ENCODE measurements at regions not wholly inside any gene's neighbourhood (a gene's known extent, or its start where the extent isn't known, plus 50 kb on each side); places are given as distances from the start of the nearest gene placed in this dataset.
"Not testable (repeated sequence)": the region's sequence is repeated elsewhere in the genome, so short reads cannot be mapped to it uniquely, and the experiment has no call there.

DNA sequence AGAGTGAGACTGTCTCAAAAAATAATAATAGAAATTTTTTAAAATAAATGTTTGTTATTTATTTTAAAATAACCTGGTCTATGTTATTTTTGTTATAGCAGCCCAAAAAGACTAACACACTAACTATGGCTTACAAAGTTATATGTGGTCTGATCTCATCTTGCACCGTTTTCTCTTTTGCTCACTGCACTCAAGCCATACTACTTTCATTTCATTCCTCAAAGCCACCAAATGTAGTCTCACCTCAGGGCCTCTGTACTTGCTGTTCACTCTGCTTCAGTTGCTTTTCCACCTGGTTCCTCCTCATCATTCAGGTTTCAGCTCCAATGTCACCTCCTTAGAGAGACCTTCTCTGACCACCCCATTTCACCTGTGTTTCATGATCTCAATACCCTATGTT is 55.2 kb upstream of the MDM1 start:
- POLR2A ChIA-PET = no interaction called here
- CTCF ChIA-PET = no interaction called here
- TF ChIP-seq TARDBP (IDR thresholded peaks at IDR 0.05) = no peak
- TF ChIP-seq FOXK2 (IDR thresholded peaks at IDR 0.05) = no peak
- TF ChIP-seq SP1 (IDR thresholded peaks at IDR 0.05) = no peak
- no peak for TF ChIP-seq BHLHE40 (IDR thresholded peaks at IDR 0.05; ENCODE audit: borderline replicate concordance)
- no peak for TF ChIP-seq LEF1 (IDR thresholded peaks at IDR 0.05; ENCODE audit: borderline replicate concordance)
- TF ChIP-seq NFRKB (IDR thresholded peaks at IDR 0.05) = no peak
- TF ChIP-seq ZNF384 (IDR thresholded peaks at IDR 0.05) = no peak
- DNase-seq (ENCODE audit: extremely low spot score) = no peak

DNA sequence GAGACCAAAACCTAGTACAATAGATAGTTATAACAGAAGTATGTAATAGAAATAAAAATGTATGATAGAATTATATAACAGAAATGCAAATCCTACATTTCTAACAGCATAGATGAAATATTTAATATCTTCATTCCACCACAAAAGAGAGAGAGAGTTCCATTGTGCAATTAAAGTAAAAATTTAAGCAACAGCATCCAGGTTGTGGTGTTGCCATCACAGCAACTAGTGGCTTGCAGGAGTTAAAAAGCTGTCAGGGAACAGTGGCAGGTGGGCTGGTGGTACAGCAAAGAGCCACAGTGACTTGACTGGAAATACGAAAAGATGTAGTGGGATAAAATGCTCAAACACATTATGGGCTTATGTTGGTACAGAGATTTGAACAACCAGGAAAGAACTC is 57.1 kb upstream of the MDM1 start:
- ChIA-PET CTCF (no interaction called here), POLR2A (no interaction called here)
- no peak for TF ChIP-seq FOXA1 (IDR thresholded peaks at IDR 0.05)
- TF ChIP-seq FOXM1 (IDR thresholded peaks at IDR 0.05; ENCODE audit: borderline replicate concordance) = no peak
- no peak for TF ChIP-seq NFRKB (IDR thresholded peaks at IDR 0.05)
- no peak for DNase-seq (ENCODE audit: extremely low spot score)

DNA sequence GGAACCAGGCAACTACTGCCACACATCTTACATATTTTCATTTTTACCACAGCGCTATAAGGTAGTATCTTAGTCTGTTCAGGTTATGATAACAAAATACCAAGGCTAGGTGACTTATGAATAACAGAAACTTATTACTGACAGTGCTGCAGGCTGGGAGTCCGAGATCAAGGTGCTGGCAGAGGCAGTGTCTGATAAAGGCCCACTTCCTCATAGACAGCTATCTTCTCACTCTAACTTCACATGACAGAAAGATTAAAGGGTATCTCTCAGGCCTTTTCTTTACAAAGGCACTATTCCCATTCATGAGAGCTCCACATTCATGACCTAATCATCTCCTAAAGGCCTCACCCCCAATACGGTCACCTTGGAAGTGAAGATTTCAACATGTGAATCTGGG is 59.8 kb upstream of the MDM1 start:
- POLR2A ChIA-PET = no interaction called here
- DNase-seq (ENCODE audit: extremely low spot score) = no peak
- CTCF ChIA-PET = no interaction called here
- TF ChIP-seq BHLHE40 (IDR thresholded peaks at IDR 0.05; ENCODE audit: borderline replicate concordance) = no peak
- TF ChIP-seq FOXK2 (IDR thresholded peaks at IDR 0.05) = no peak
- TF ChIP-seq FOXM1 (IDR thresholded peaks at IDR 0.05; ENCODE audit: borderline replicate concordance) = no peak
- TF ChIP-seq, protein P1, sequence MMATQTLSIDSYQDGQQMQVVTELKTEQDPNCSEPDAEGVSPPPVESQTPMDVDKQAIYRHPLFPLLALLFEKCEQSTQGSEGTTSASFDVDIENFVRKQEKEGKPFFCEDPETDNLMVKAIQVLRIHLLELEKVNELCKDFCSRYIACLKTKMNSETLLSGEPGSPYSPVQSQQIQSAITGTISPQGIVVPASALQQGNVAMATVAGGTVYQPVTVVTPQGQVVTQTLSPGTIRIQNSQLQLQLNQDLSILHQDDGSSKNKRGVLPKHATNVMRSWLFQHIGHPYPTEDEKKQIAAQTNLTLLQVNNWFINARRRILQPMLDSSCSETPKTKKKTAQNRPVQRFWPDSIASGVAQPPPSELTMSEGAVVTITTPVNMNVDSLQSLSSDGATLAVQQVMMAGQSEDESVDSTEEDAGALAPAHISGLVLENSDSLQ (IDR thresholded peaks at IDR 0.05) = no peak
- no peak for TF ChIP-seq FOXA1 (IDR thresholded peaks at IDR 0.05)
- no peak for TF ChIP-seq LEF1 (IDR thresholded peaks at IDR 0.05; ENCODE audit: borderline replicate concordance)
- no peak for TF ChIP-seq SUZ12 (IDR thresholded peaks at IDR 0.05)
- TF ChIP-seq HDGF (IDR thresholded peaks at IDR 0.05; ENCODE audit: borderline replicate concordance) = no peak
- TF ChIP-seq ARNT (IDR thresholded peaks at IDR 0.05) = no peak

DNA sequence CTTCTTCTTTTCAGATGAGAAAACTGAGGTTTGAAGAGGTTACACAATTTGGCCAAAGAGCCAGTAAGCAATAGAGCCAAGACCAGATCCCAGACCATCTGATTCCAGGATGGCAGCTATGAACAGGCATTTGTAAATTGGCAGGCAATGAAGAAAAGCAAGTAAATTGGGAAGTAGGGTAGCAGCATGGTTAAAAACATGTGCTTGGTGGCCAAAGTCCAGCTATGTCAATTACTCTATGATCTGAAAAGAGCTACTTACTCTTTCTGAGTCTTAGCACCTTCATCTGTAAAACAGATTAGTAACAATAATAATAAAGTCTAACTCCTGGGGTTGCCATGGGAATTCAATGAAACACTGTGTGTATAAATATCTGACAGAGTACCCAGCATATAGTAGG is 60.2 kb upstream of the MDM1 start:
- POLR2A ChIA-PET = no interaction called here
- CTCF ChIA-PET = interaction anchor here (0.8 kb wide), 1 partner anchor 10 kb away, joined by 3 read pairs; no protein-coding TSS in a partner anchor
- no peak for DNase-seq (ENCODE audit: extremely low spot score)
- TF ChIP-seq TARDBP (IDR thresholded peaks at IDR 0.05) = no peak

DNA sequence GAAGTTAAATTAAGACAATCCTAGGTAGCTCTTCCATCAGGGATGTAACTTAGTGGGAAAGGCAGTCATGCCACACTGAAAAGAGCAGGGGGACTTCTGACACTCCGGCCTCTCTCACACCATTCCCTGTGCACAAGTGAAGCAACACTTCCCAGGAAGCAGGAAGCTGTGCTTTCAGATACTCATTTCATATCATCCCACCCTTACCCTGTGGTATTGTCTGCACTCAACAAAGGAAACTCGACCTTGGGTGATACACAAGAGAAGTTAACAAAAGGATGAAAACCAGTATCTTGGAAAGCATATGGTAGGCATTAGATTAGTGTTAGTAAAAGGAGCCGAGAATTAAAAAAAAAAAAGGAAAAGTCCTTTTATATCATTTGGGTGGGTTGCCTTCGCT is 61.3 kb upstream of the MDM1 start:
- TF ChIP-seq L3MBTL2 (conservative IDR thresholded peaks at IDR 0.05) (no peak), ZNF384 (IDR thresholded peaks at IDR 0.05) (no peak), ARNT (IDR thresholded peaks at IDR 0.05) (no peak), BHLHE40 (IDR thresholded peaks at IDR 0.05; ENCODE audit: borderline replicate concordance) (no peak), SUZ12 (IDR thresholded peaks at IDR 0.05) (no peak), HDGF (IDR thresholded peaks at IDR 0.05; ENCODE audit: borderline replicate concordance) (no peak), FOXM1 (IDR thresholded peaks at IDR 0.05; ENCODE audit: borderline replicate concordance) (no peak), NFRKB (IDR thresholded peaks at IDR 0.05) (no peak), FOXK2 (IDR thresholded peaks at IDR 0.05) (no peak), SP1 (IDR thresholded peaks at IDR 0.05) (no peak), CTBP1 (IDR thresholded peaks at IDR 0.05; ENCODE audit: borderline replicate concordance) (no peak), LEF1 (IDR thresholded peaks at IDR 0.05; ENCODE audit: borderline replicate concordance) (no peak), FOXA1 (IDR thresholded peaks at IDR 0.05) (no peak), TARDBP (IDR thresholded peaks at IDR 0.05) (no peak)
- TF ChIP-seq, protein P1 (IDR thresholded peaks at IDR 0.05) = no peak
- CTCF ChIA-PET = interaction anchor here (0.8 kb wide), 1 partner anchor 9 kb away, joined by 3 read pairs; no protein-coding TSS in a partner anchor
- POLR2A ChIA-PET = no interaction called here

DNA sequence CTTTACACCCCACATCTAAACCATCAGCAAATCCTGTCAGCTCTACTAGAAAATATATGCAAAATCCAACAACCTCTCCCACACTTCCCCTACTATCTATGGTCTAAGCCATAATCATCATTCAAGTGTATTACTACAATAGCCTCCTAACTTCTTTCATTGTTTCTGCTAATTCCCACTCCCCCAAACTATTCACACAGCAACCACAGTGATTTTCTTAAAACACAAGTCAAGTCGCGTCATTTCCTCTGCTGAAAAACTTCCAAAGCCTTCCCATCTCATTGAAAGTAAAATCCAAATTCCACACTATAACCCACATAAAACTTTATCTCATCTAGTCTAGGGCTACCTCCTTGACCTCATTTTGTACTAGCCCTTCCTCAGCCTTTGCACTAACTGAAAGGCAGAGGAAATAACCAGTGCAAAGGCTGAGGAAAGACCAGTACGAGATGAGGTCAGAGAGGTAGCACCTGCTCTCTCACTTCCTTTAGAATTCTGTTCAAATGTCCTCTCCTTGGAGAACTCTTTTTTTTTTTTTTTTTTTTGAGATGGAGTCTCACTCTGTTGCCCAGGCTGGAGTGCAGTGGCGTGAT is 65.5 kb upstream of the MDM1 start:
- POLR2A ChIA-PET = no interaction called here
- TF ChIP-seq FOXM1 (IDR thresholded peaks at IDR 0.05; ENCODE audit: borderline replicate concordance) = no peak
- TF ChIP-seq LEF1 (IDR thresholded peaks at IDR 0.05; ENCODE audit: borderline replicate concordance) = no peak
- no peak for TF ChIP-seq HDGF (IDR thresholded peaks at IDR 0.05; ENCODE audit: borderline replicate concordance)
- no peak for TF ChIP-seq TARDBP (IDR thresholded peaks at IDR 0.05)
- TF ChIP-seq, protein P1 (IDR thresholded peaks at IDR 0.05) = no peak
- CTCF ChIA-PET = no interaction called here
- no peak for DNase-seq (ENCODE audit: extremely low spot score)

More for the DNA sequence above, 61.3 kb upstream of the MDM1 start:
- no peak for DNase-seq (ENCODE audit: extremely low spot score)

DNA sequence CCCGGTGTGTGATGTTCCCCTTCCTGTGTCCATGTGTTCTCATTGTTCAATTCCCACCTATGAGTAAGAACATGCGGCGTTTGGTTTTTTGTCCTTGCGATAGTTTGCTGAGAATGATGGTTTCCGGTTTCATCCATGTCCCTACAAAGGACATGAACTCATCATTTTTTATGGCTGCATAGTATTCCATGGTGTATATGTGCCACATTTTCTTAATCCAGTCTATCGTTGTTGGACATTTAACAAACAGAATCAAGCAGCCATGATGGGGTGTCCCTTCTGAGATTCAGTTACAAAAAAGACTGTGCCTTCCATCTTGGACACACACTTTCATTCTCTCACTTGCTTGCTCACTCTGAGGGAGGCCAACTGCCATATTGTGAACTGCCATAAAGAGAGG is 66.5 kb upstream of the MDM1 start:
- CTCF ChIA-PET; DNase-seq (ENCODE audit: extremely low spot score); POLR2A ChIA-PET: not testable (repeated sequence)
